Coronary artery (tissue), 2 donors: ENCODE measurements at regions not wholly inside any gene's neighbourhood (a gene's known extent, or its start where the extent isn't known, plus 50 kb on each side); places are given as distances from the start of the nearest gene placed in this dataset.

Experiments
- DNase-seq: peaks from one replicate; pipeline ENCODE4 v3.0.0-alpha.2; 2017; ENCODE audit warnings: low spot score
- H3K27ac ChIP-seq, 2 donors: fragments of 200-600 bp; sonication (generic); one replicate each; pipeline ENCODE4 v1.5.1; 2016 to 2019
- H3K4me3 ChIP-seq: fragments of 200-600 bp; sonication (generic); 2 replicates; pipeline ENCODE4 v1.5.1; 2016; ENCODE audit warnings: mild to moderate bottlenecking, moderate library complexity
- TF ChIP-seq, protein P1 (sequence below): fragments of 200-600 bp; sonication (generic); IDR thresholded peaks from one replicate; pipeline ENCODE4 v1.5.1; 2019; ENCODE audit warnings: antibody characterized with exemption

- H3K4me3 ChIP-seq: no peak overlapping the region
- no peak for DNase-seq
- H3K27ac ChIP-seq: no peak overlapping the region
- TF ChIP-seq, protein P1, sequence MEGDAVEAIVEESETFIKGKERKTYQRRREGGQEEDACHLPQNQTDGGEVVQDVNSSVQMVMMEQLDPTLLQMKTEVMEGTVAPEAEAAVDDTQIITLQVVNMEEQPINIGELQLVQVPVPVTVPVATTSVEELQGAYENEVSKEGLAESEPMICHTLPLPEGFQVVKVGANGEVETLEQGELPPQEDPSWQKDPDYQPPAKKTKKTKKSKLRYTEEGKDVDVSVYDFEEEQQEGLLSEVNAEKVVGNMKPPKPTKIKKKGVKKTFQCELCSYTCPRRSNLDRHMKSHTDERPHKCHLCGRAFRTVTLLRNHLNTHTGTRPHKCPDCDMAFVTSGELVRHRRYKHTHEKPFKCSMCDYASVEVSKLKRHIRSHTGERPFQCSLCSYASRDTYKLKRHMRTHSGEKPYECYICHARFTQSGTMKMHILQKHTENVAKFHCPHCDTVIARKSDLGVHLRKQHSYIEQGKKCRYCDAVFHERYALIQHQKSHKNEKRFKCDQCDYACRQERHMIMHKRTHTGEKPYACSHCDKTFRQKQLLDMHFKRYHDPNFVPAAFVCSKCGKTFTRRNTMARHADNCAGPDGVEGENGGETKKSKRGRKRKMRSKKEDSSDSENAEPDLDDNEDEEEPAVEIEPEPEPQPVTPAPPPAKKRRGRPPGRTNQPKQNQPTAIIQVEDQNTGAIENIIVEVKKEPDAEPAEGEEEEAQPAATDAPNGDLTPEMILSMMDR: no peak
Observed at GRCh38 chr4:155570661-155571060, 96.0 kb upstream of the GUCY1A1 start.

DNA sequence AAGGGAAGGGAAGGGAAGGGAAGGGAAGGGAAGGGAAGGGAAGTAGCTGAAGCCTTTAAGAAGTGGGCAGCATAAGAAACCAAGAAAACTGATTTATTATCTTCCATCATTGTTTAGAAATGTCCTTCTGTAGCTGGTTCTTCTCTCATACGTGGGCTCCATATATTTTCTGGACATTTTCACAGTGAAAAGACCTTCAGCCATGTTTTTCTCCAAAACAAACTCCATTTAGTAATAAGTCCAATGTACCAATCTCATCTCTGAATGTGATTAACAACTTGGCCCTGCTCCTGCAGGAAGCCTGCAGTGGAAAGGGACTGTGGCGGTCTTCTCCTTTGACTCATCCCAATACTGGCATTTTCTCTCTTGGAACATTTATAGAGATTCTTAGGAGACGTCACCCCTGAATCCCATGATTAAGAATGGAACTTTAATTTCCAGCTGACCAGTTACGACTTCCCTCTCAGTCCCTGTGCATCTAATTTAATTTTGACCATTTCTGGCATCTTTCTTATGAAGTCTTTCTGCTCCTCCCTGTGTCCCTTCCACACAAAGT, 96.6 kb upstream of the GUCY1A1 start:
- DNase-seq: no peak
- TF ChIP-seq, protein P1: no peak
- no peak overlapping the region for H3K27ac ChIP-seq
- H3K4me3 ChIP-seq: no peak overlapping the region

DNA sequence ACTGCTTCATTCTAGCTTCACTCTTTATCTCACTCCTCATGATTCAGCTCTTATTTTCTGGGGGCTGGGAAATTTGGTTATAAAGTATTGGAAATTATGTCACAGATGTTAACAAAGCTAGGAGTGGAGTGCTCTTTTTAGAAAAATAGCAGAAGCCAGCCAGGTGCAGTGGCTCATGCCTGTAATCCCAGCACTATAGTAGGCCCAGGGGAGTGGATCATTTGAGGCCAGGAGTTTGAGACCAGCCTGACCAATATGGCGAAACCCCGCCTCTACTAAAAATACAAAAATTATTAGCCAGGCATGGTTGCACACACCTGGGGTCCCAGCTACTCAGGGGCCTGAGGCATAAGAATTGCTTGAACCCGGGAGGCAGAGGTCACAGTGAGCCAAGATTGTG, 97.2 kb upstream of the GUCY1A1 start:
- TF ChIP-seq, protein P1: no peak
- Histone ChIP-seq H3K27ac (no peak overlapping the region), H3K4me3 (no peak overlapping the region)
- DNase-seq: no peak

DNA sequence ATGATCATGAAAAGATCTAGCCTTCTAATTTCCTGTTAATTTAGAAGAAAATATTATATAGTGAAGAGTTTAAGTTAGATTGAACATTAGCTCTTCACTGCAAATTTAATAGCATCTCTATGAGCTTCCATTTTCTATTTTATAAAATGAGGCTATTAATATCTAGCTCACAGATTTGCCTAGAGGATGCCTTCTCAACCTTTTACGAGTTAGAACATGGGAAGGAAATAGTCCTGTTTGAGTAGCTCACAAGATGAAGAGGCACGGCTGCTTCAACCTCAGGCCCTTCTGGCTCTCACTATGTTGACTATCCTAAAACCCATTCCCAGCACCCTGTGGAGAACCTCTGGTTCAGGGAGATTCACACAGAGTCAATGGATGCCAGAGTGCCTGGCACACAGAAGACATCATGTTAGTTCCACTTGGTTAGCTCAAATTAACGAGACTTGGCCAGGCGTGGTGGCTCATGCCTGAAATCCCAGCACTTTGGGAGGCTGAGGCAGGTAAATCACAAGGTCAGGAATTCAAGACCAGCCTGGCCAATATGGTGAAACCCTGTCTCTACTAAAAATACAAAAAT, 97.9 kb upstream of the GUCY1A1 start:
- TF ChIP-seq, protein P1: no peak
- DNase-seq: no peak

DNA sequence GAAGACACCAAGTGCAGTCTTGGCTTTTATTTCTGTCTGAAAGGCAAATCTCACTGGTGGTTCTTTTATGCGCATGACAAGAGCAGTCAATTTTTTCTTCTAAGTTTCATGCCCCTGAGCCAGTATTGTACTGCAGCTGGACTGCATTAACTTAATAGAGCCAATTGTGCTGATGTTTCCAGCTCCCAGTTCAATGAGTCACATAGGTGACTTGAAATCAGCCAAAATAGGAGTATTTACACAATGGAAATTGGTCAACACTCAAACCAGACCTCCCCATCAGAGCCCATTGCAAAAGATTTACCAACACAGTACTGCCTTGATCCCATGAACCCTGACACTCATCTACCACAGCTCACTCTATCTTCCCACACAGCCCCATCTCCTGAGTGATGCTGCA, 100.3 kb upstream of the GUCY1A1 start:
- DNase-seq: no peak
- H3K4me3 ChIP-seq: no peak overlapping the region
- no peak overlapping the region for H3K27ac ChIP-seq
- TF ChIP-seq, protein P1: no peak

More for the DNA sequence above, 97.9 kb upstream of the GUCY1A1 start:
- no peak overlapping the region for H3K4me3 ChIP-seq
- H3K27ac ChIP-seq: no peak overlapping the region

DNA sequence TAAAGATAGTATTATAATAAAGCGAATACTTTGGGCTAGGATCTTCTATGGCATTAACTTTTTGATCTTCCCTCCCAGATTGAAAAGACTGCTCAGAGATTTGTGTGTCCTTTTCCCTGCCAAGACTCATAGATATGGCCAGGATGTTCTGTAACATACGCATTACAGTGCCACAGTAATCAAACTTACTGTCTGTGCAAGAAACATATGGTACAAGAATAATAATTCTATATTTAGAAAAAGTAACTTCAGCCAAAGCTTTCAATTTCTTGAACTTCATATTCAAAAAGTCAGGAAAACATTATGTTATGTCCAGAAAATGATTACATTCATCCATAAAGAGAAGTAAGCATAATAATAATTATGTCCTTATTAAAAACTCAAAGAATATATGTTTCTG, 100.9 kb upstream of the GUCY1A1 start:
- Histone ChIP-seq H3K27ac (no peak overlapping the region), H3K4me3 (no peak overlapping the region)
- TF ChIP-seq, protein P1: no peak
- DNase-seq: no peak

DNA sequence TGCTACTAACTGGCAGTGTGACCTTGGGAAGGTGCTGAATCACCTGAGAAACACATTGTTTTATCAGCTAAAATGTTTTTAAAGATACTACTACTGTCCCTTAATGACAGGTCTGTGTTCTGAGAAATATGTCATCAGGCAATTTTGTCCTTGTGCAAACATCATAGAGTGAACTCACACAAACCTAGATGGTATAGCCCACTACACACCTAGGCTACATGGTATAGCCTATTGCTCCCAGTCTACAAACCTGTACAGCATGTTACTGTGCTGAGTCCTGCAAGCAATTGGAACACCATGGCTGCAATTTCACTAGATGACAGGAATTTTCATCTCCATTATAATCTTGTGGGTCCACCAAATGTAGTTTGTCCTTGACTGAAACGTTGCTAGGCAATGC, 101.3 kb upstream of the GUCY1A1 start:
- no peak overlapping the region for H3K4me3 ChIP-seq
- TF ChIP-seq, protein P1: no peak
- no peak for DNase-seq
- H3K27ac ChIP-seq: no peak overlapping the region
